HEK293 (cell line): ENCODE measurements at regions not wholly inside any gene's neighbourhood (a gene's known extent, or its start where the extent isn't known, plus 50 kb on each side); places are given as distances from the start of the nearest gene placed in this dataset.

Experiments used
- CTCF ChIA-PET: fragments of 350-600 bp; formaldehyde crosslinking; extraction: SDS; loops from one replicate; lab custom pipeline; 2021; ENCODE audit warnings: antibody characterized with exemption; lab: Yijun Ruan, JAX
- POLR2A ChIA-PET: fragments of 300-600 bp; formaldehyde crosslinking; extraction: SDS; loops from one replicate; lab custom pipeline; 2020; ENCODE audit warnings: antibody characterized with exemption, inconsistent platforms; lab: Yijun Ruan, JAX
- H3K27ac ChIP-seq: fragments of 200-500 bp; sonication (Bioruptor generic); 2 replicates; pipeline ENCODE4 v1.5.1; 2014; ENCODE audit warnings: low read depth, low read length, control low read depth, inconsistent platforms; ENCODE audit errors: extremely low read depth
- H3K36me3 ChIP-seq, 2 experiments: fragments of 200-500 bp in 1 of 2; sonication (Bioruptor generic) in 1 of 2; 1 replicate in 1 of 2; 2 replicates in 1 of 2; pipeline ENCODE4 v1.5.1; 2014 to 2017; ENCODE audit warnings: inconsistent platforms in 2 of 2, low read length in 2 of 2; ENCODE audit not compliant: control insufficient read depth in 2 of 2, insufficient read depth in 1 of 2
- H3K4me1 ChIP-seq: fragments of 200-500 bp; sonication (Bioruptor generic); 2 replicates; pipeline ENCODE4 v1.5.1; 2014; ENCODE audit warnings: mild to moderate bottlenecking, low read length, inconsistent platforms; ENCODE audit not compliant: control insufficient read depth, insufficient read depth
- H3K4me3 ChIP-seq: 2 replicates; pipeline ENCODE4 v1.5.1; 2011; ENCODE audit warnings: low read depth, mild to moderate bottlenecking, control low read depth, low read length, moderate library complexity
- H3K9me3 ChIP-seq: fragments of 200-500 bp; sonication (Bioruptor generic); 2 replicates; pipeline ENCODE4 v1.5.1; 2014; ENCODE audit warnings: low read depth, low read length, inconsistent platforms; ENCODE audit not compliant: control insufficient read depth, insufficient read depth
- PATZ1 ChIP-seq: fragments of 450-650 bp; formaldehyde crosslinking; IDR thresholded peaks from 2 replicates; pipeline ENCODE4 v1.5.1; 2016; ENCODE audit warnings: missing biosample characterization, missing genetic modification characterization
- SALL2 ChIP-seq: fragments of 450-650 bp; formaldehyde crosslinking; IDR thresholded peaks from 2 replicates; pipeline ENCODE4 v1.5.0; 2017; ENCODE audit warnings: missing biosample characterization, mild to moderate bottlenecking, missing genetic modification characterization, borderline replicate concordance
- TCF7L2 ChIP-seq: IDR thresholded peaks from 2 replicates; pipeline ENCODE4 v1.6.1; 2011; ENCODE audit warnings: low read depth, mild to moderate bottlenecking, inconsistent platforms, low read length, moderate library complexity, borderline replicate concordance
- ZBTB17 ChIP-seq: fragments of 450-650 bp; formaldehyde crosslinking; IDR thresholded peaks from 2 replicates; pipeline ENCODE4 v1.5.1; 2016; ENCODE audit warnings: missing biosample characterization, missing genetic modification characterization
- ZBTB26 ChIP-seq: fragments of 450-650 bp; formaldehyde crosslinking; optimal IDR thresholded peaks from 2 replicates; pipeline ENCODE3; 2016; ENCODE audit warnings: missing biosample characterization, mild to moderate bottlenecking, missing genetic modification characterization
- ZBTB49 ChIP-seq: fragments of 450-650 bp; formaldehyde crosslinking; IDR thresholded peaks from 2 replicates; pipeline ENCODE4 v1.5.1; 2016; ENCODE audit warnings: missing biosample characterization, missing genetic modification characterization, low read depth
- ZBTB7A ChIP-seq: fragments of 450-650 bp; formaldehyde crosslinking; IDR thresholded peaks from 2 replicates; pipeline ENCODE4 v1.5.1; 2016; ENCODE audit warnings: low read depth, missing biosample characterization, missing genetic modification characterization
- ZNF140 ChIP-seq: fragments of 450-650 bp; formaldehyde crosslinking; IDR thresholded peaks from 2 replicates; pipeline ENCODE4 v1.5.1; 2016; ENCODE audit warnings: missing biosample characterization, missing genetic modification characterization
- ZNF16 ChIP-seq: fragments of 450-650 bp; formaldehyde crosslinking; IDR thresholded peaks from 2 replicates; pipeline ENCODE4 v1.5.1; 2016; ENCODE audit warnings: low read depth, missing biosample characterization, missing genetic modification characterization
- ZNF19 ChIP-seq: fragments of 450-650 bp; formaldehyde crosslinking; IDR thresholded peaks from 2 replicates; pipeline ENCODE4; 2016; ENCODE audit warnings: missing biosample characterization, missing genetic modification characterization, low read depth
- ZNF239 ChIP-seq: fragments of 450-650 bp; formaldehyde crosslinking; IDR thresholded peaks from 2 replicates; pipeline ENCODE4 v1.5.1; 2016; ENCODE audit warnings: missing biosample characterization, missing genetic modification characterization
- ZNF426 ChIP-seq: fragments of 450-650 bp; formaldehyde crosslinking; IDR thresholded peaks from 2 replicates; pipeline ENCODE4 v1.5.1; 2017; ENCODE audit warnings: missing biosample characterization, missing genetic modification characterization, mild to moderate bottlenecking, inconsistent platforms, moderate library complexity
- ZNF510 ChIP-seq: fragments of 450-650 bp; formaldehyde crosslinking; IDR thresholded peaks from 2 replicates; pipeline ENCODE4 v1.5.1; 2018; ENCODE audit warnings: mild to moderate bottlenecking, missing genetic modification characterization, missing biosample characterization; ENCODE audit not compliant: insufficient replicate concordance
- ZNF571 ChIP-seq: fragments of 450-650 bp; formaldehyde crosslinking; IDR thresholded peaks from 2 replicates; pipeline ENCODE4 v1.5.0; 2017; ENCODE audit warnings: missing biosample characterization, missing genetic modification characterization
- ZNF660 ChIP-seq: fragments of 450-650 bp; IDR thresholded peaks from 2 replicates; pipeline ENCODE4 v1.5.1; 2018; ENCODE audit warnings: missing biosample characterization, mild to moderate bottlenecking, missing genetic modification characterization
- ZXDB ChIP-seq: fragments of 450-650 bp; formaldehyde crosslinking; IDR thresholded peaks from 2 replicates; pipeline ENCODE4 v1.5.1; 2016; ENCODE audit warnings: missing biosample characterization, missing genetic modification characterization
- TF ChIP-seq, protein P1 (sequence below): fragments of 450-650 bp; formaldehyde crosslinking; IDR thresholded peaks from 2 replicates; pipeline ENCODE4 v1.5.1; 2016; ENCODE audit warnings: missing biosample characterization, missing genetic modification characterization
- TF ChIP-seq, protein P2 (sequence below): fragments of 450-650 bp; formaldehyde crosslinking; conservative IDR thresholded peaks from 2 replicates; pipeline ENCODE4 v1.5.1; 2016; ENCODE audit warnings: low read depth, missing biosample characterization, missing genetic modification characterization

- TF ChIP-seq ZNF16 = no peak
- no peak for TF ChIP-seq ZBTB17
- no peak for TF ChIP-seq ZNF571 (tag by site-specific recombination)
- no peak for TF ChIP-seq PATZ1 (tag by site-specific recombination)
- no peak for TF ChIP-seq ZBTB7A (tag by site-specific recombination)
- no peaks in the 10 kb centered on the region for H3K36me3 ChIP-seq
- ChIA-PET CTCF (interaction anchor here (0.5 to 0.6 kb wide), 2 partner anchors 206 to 707 kb away, joined by 3 to 6 read pairs; no protein-coding TSS in a partner anchor), POLR2A (no interaction called here)
- H3K4me3 ChIP-seq = no peak overlapping the region
- H3K4me1 ChIP-seq = no peaks in the 10 kb centered on the region
- H3K27ac ChIP-seq = no peak overlapping the region
- no peaks in the 10 kb centered on the region for H3K9me3 ChIP-seq
These were observed 139.9 kb upstream of the ATP6AP2 start for GRCh38 chrX:40440866-40441265.

DNA sequence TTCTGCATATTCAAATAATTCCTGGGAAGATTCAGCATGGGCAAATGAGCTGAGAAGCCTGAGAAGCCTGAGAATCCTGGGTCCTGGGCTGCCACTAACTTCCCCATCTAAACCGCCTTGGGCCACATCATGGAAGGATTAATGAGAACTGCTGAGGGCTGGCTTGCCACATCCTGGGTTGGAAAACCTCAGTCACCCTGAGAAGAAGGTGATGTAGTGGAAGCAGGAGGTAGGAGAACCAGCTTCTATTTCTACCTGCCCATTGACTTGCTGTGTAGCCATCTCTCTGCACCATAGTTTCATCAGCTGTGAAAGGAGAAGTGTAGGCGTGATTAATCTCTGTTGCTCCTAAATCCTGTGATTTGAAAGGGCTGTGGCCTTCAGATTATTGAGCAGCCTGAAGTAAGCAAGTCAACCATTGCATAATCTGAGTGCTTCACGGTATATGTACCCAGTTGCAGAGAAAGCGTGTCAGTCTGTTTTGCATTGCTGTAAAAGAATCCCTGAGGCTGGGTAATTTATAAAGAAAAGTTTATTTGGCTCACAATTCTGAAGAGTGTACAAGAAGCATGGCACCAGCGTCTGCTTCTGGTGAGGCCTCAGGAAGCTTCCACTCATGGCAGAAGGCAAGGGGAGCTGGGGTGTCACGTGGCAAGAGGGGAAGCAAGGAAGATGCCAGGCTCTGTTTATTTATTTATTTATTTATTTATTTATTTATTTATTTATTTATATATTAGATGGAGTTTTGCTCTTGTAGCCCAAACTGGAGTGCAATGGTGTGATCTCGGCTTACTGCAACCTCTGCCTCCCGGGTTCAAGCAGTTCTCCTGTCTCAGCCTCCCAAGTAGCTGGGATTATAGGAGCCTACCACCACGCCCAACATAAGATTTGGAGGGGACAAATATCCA is 140.9 kb upstream of the ATP6AP2 start:
- Histone ChIP-seq H3K27ac (no peak overlapping the region), H3K4me1 (no peaks in the 10 kb centered on the region), H3K4me3 (no peak overlapping the region), H3K9me3 (no peaks in the 10 kb centered on the region), H3K36me3 (no peaks in the 10 kb centered on the region)
- CTCF ChIA-PET = no interaction called here
- POLR2A ChIA-PET = no interaction called here
- no peak for TF ChIP-seq ZBTB49 (tag by site-specific recombination)
- TF ChIP-seq ZNF426 (tag by site-specific recombination) = peak; percentile 80
- TF ChIP-seq ZNF510 (tag by site-specific recombination) = peak; percentile 48
- TF ChIP-seq, protein P1, sequence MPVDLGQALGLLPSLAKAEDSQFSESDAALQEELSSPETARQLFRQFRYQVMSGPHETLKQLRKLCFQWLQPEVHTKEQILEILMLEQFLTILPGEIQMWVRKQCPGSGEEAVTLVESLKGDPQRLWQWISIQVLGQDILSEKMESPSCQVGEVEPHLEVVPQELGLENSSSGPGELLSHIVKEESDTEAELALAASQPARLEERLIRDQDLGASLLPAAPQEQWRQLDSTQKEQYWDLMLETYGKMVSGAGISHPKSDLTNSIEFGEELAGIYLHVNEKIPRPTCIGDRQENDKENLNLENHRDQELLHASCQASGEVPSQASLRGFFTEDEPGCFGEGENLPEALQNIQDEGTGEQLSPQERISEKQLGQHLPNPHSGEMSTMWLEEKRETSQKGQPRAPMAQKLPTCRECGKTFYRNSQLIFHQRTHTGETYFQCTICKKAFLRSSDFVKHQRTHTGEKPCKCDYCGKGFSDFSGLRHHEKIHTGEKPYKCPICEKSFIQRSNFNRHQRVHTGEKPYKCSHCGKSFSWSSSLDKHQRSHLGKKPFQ (tag by site-specific recombination) = no peak
- TF ChIP-seq SALL2 = no peak
- peak; percentile 81 for TF ChIP-seq ZNF140 (tag by site-specific recombination)
- TF ChIP-seq ZNF660 (tag by site-specific recombination) = no peak
- no peak for TF ChIP-seq ZBTB26 (tag by site-specific recombination)
- TF ChIP-seq ZNF239 (tag by site-specific recombination) = no peak
- TF ChIP-seq ZXDB (tag by site-specific recombination) = peak; percentile 52
- TF ChIP-seq TCF7L2 = no peak
- TF ChIP-seq ZNF19 = no peak
- TF ChIP-seq, protein P2, sequence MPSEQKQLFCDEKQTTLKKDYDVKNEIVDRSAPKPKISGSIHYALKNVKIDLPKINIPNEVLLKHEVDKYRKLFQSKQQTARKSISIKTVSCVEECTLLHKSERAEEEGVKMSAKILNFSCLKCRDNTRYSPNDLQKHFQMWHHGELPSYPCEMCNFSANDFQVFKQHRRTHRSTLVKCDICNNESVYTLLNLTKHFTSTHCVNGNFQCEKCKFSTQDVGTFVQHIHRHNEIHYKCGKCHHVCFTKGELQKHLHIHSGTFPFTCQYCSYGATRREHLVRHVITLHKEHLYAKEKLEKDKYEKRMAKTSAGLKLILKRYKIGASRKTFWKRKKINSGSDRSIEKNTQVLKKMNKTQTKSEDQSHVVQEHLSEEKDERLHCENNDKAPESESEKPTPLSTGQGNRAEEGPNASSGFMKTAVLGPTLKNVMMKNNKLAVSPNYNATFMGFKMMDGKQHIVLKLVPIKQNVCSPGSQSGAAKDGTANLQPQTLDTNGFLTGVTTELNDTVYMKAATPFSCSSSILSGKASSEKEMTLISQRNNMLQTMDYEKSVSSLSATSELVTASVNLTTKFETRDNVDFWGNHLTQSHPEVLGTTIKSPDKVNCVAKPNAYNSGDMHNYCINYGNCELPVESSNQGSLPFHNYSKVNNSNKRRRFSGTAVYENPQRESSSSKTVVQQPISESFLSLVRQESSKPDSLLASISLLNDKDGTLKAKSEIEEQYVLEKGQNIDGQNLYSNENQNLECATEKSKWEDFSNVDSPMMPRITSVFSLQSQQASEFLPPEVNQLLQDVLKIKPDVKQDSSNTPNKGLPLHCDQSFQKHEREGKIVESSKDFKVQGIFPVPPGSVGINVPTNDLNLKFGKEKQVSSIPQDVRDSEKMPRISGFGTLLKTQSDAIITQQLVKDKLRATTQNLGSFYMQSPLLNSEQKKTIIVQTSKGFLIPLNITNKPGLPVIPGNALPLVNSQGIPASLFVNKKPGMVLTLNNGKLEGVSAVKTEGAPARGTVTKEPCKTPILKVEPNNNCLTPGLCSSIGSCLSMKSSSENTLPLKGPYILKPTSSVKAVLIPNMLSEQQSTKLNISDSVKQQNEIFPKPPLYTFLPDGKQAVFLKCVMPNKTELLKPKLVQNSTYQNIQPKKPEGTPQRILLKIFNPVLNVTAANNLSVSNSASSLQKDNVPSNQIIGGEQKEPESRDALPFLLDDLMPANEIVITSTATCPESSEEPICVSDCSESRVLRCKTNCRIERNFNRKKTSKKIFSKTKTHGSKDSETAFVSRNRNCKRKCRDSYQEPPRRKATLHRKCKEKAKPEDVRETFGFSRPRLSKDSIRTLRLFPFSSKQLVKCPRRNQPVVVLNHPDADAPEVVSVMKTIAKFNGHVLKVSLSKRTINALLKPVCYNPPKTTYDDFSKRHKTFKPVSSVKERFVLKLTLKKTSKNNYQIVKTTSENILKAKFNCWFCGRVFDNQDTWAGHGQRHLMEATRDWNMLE (tag by site-specific recombination) = peak; percentile 90
